K562 (cell line): ENCODE measurements at regions not wholly inside any gene's neighbourhood (a gene's known extent, or its start where the extent isn't known, plus 50 kb on each side); places are given as distances from the start of the nearest gene placed in this dataset.

ENCODE experiments used
- ATAC-seq: fragments of 200-7000 bp; cut with Tn5 transposase; 3 replicates; pipeline ENCODE4 v1.9.1; 2020; ENCODE audit warnings: moderate library complexity
- BruUV-seq: library from RNA; stranded (reverse); fragments of 400-500 nt; replicated peaks from 2 replicates; lab custom pipeline; 2021; lab: Mats Ljungman, UMichigan
- CTCF ChIA-PET: fragments of 300-600 bp; formaldehyde crosslinking; extraction: SDS; loops from one replicate; lab custom pipeline; 2021; ENCODE audit warnings: low intra/inter-chr PET ratio; lab: Yijun Ruan, JAX
- POLR2A ChIA-PET: fragments of 300-600, 350-650 bp; sonication (Branson Sonifier 250); formaldehyde crosslinking; extraction: SDS; loops from one replicate; lab custom pipeline; 2021; ENCODE audit warnings: antibody characterized with exemption, inconsistent platforms; lab: Yijun Ruan, JAX
- DNase-seq, 4 experiments: peaks; one replicate each; pipeline versions ENCODE4 v3.0.0 to v3.0.0-alpha.2; 2011 to 2018; ENCODE audit warnings: low spot score in 3 of 4, mixed read lengths in 3 of 4; ENCODE audit errors: extremely low read depth in 1 of 4
- FAIRE-seq: peaks from 2 replicates; lab custom pipeline; 2011; peaks lifted over from hg19 to GRCh38; lab: Jason Lieb, UNC
- H2AFZ ChIP-seq: 2 replicates; pipeline ENCODE4 v1.6.0; 2011; ENCODE audit warnings: low read depth, low read length, control low read depth, inconsistent platforms
- H3K27ac ChIP-seq: fragments of 200-600 bp; 3 replicates; pipeline ENCODE4 v1.8.0; 2011; ENCODE audit warnings: low read depth, mild to moderate bottlenecking, control low read depth, inconsistent platforms, low read length, moderate library complexity, mixed read lengths; ENCODE audit errors: extremely low read depth
- H3K27me3 ChIP-seq, 2 experiments: fragments of 300-600 bp in 1 of 2; 2 replicates in 1 of 2; 3 replicates in 1 of 2; pipeline versions ENCODE4 v1.6.0 to v1.8.0; 2011; ENCODE audit warnings: inconsistent platforms in 2 of 2, low read length in 2 of 2, mild to moderate bottlenecking in 1 of 2, mixed read lengths in 1 of 2, moderate library complexity in 1 of 2; ENCODE audit not compliant: control insufficient read depth in 2 of 2, insufficient read depth in 2 of 2
- H3K36me3 ChIP-seq: fragments of 300-600 bp; 3 replicates; pipeline ENCODE4 v1.8.0; 2011; ENCODE audit warnings: mild to moderate bottlenecking, low read length, inconsistent platforms; ENCODE audit not compliant: control insufficient read depth, insufficient read depth
- H3K4me1 ChIP-seq, 2 experiments: fragments of 200-600 bp in 1 of 2; replicated peaks in 1 of 2; 2 replicates in 1 of 2; 3 replicates in 1 of 2; pipeline versions ENCODE4 v1.5.1 to v1.8.0; 2011; ENCODE audit warnings: inconsistent platforms in 2 of 2, low read length in 2 of 2, mild to moderate bottlenecking in 1 of 2, mixed read lengths in 1 of 2, moderate library complexity in 1 of 2; ENCODE audit not compliant: control insufficient read depth in 2 of 2, insufficient read depth in 2 of 2
- H3K4me2 ChIP-seq: 2 replicates; pipeline ENCODE4 v1.6.1; 2011; ENCODE audit warnings: low read length, control low read depth, inconsistent platforms, mixed read lengths; ENCODE audit not compliant: insufficient read depth
- H3K4me3 ChIP-seq: fragments of 200-600 bp; sonication (generic), shearing (Covaris generic); 2 replicates; pipeline ENCODE4 v1.5.1; 2016; ENCODE audit warnings: control low read depth, inconsistent platforms
- H3K79me2 ChIP-seq: fragments of 200-600 bp; 3 replicates; pipeline ENCODE4 v1.8.0; 2011; ENCODE audit warnings: low read length, inconsistent platforms; ENCODE audit not compliant: control insufficient read depth, insufficient read depth
- H3K9ac ChIP-seq, 2 experiments: 2 replicates each; pipeline versions ENCODE4 v1.6.0 to v1.6.1; 2011; ENCODE audit warnings: low read depth in 2 of 2, low read length in 2 of 2, control low read depth in 1 of 2, inconsistent platforms in 1 of 2, mild to moderate bottlenecking in 1 of 2, mixed read lengths in 1 of 2; ENCODE audit not compliant: insufficient read depth in 1 of 2
- H3K9me1 ChIP-seq: one replicate; pipeline ENCODE4 v1.6.0; 2011; ENCODE audit warnings: inconsistent platforms, mild to moderate bottlenecking, low read length, moderate library complexity; ENCODE audit not compliant: control insufficient read depth, insufficient read depth
- H3K9me3 ChIP-seq: replicated peaks from 2 replicates; pipeline ENCODE4 v1.5.1; 2011; ENCODE audit warnings: low read depth, low read length, inconsistent platforms; ENCODE audit not compliant: control insufficient read depth, insufficient read depth
- H4K20me1 ChIP-seq: replicated peaks from 2 replicates; pipeline ENCODE4 v1.6.1; 2011; ENCODE audit warnings: low read length, inconsistent platforms, mixed read lengths; ENCODE audit not compliant: control insufficient read depth, insufficient read depth
- USF1 ChIP-seq: sonication (generic); formaldehyde crosslinking; IDR thresholded peaks from 2 replicates; pipeline ENCODE4 v1.9.0; 2022; ENCODE audit warnings: mild to moderate bottlenecking, missing genetic modification reagents
- ZC3H8 ChIP-seq: fragments of 450-650 bp; IDR thresholded peaks from 2 replicates; pipeline ENCODE4 v1.6.1; 2017
- ZKSCAN8 ChIP-seq: fragments of 200-800 bp; sonication (Bioruptor generic); IDR thresholded peaks from 2 replicates; pipeline ENCODE4 v1.6.1; 2016; ENCODE audit warnings: missing genetic modification characterization, missing compliant biosample characterization
- WGBS: fragments of 100-300 bp; shearing (Covaris generic); methylation state at CpG from one replicate; pipeline ENCODE4 v1.1.6; 2016; ENCODE audit warnings: low coverage, mixed read lengths; ENCODE audit not compliant: insufficient coverage; ENCODE audit errors: missing lambda C conversion rate; 5-methylcytosine and 5-hydroxymethylcytosine counted together
- in situ Hi-C: fragments of 300-500 bp; cut with MboI; formaldehyde crosslinking; loops from 4 replicates; pipeline ENCODE4 v1.15.0; 2018; ENCODE audit warnings: inconsistent platforms, mixed read lengths
- intact Hi-C: fragments of 100-400 bp; cut with micrococcal nuclease; formaldehyde crosslinking; loops from 2 replicates; pipeline ENCODE4 v1.14.2; 2022
- TF ChIP-seq, protein P1 (sequence below): fragments of 250-450 bp; sonication (Bioruptor Pico); IDR thresholded peaks from 2 replicates; pipeline ENCODE4 v1.5.0; 2020; ENCODE audit warnings: mild to moderate bottlenecking, borderline replicate concordance

DNA sequence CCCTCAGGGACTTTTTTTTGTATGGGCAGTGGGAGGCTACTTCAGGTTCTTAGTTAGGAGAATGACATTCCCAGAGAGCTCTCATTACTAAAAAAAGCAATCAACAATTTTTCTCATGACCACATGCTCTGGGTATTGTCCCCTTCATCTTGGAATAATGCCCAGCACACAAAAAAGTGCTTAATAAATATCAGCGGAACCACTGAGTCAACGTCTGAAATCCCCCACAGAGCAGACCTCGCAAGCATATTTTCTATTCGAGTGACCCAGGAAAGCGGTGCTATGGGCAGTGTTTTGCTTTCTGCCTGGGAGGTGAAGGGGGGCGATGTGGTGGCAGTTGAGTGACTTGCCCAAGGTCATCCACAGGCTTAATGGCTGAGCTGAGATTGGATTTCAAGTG, 493.4 kb upstream of the ZMIZ1 start (continued):
- no peak for TF ChIP-seq ZKSCAN8 (CRISPR knock-in tag)

GRCh38 chr10:78576276-78576675, 492.5 kb upstream of the ZMIZ1 start:
- H3K9me3 ChIP-seq, result no peaks in the 10 kb centered on the region
- in situ Hi-C loops, result no loop called here
- ATAC-seq (no peak), FAIRE-seq (no peak), DNase-seq (no peak)
- POLR2A ChIA-PET, result interaction anchor here (0.5 to 0.6 kb wide), 4 partner anchors 323 to 865 kb away, joined by 3 to 4 read pairs (median 3); no protein-coding TSS in a partner anchor
- H2AFZ ChIP-seq, result no peak overlapping the region
- H3K9me1 ChIP-seq, result no peaks in the 10 kb centered on the region
- intact Hi-C loops, result no loop called here
- H3K4me3 ChIP-seq, result no peak overlapping the region
- no peaks in the 10 kb centered on the region for H4K20me1 ChIP-seq
- no peak overlapping the region for H3K9ac ChIP-seq
- 2% methylated on average over 5 of the region's 5 CpGs for WGBS
- CTCF ChIA-PET, result no interaction called here
- no peak overlapping the region for H3K4me2 ChIP-seq
- H3K27me3 ChIP-seq, result peaks cover 0 to 38% of the 10 kb centered on the region in 2 experiments; a peak in 3 of 5 replicates
- H3K27ac ChIP-seq, result no peak overlapping the region
- no peaks in the 10 kb centered on the region for H3K36me3 ChIP-seq
- TF ChIP-seq ZC3H8 (no peak), USF1 (CRISPR knock-in tag) (no peak)
- TF ChIP-seq, protein P1, sequence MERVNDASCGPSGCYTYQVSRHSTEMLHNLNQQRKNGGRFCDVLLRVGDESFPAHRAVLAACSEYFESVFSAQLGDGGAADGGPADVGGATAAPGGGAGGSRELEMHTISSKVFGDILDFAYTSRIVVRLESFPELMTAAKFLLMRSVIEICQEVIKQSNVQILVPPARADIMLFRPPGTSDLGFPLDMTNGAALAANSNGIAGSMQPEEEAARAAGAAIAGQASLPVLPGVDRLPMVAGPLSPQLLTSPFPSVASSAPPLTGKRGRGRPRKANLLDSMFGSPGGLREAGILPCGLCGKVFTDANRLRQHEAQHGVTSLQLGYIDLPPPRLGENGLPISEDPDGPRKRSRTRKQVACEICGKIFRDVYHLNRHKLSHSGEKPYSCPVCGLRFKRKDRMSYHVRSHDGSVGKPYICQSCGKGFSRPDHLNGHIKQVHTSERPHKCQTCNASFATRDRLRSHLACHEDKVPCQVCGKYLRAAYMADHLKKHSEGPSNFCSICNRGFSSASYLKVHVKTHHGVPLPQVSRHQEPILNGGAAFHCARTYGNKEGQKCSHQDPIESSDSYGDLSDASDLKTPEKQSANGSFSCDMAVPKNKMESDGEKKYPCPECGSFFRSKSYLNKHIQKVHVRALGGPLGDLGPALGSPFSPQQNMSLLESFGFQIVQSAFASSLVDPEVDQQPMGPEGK, result no peak
- H3K4me1 ChIP-seq, result no peaks in the 10 kb centered on the region
- H3K79me2 ChIP-seq, result no peaks in the 10 kb centered on the region
- no TSS peak for BruUV-seq
